ENCODE measurements at regions not wholly inside any gene's neighbourhood (a gene's known extent, or its start where the extent isn't known, plus 50 kb on each side); places are given as distances from the start of the nearest gene placed in this dataset.
"Not testable (repeated sequence)": the region's sequence is repeated elsewhere in the genome, so short reads cannot be mapped to it uniquely, and the experiment has no call there.

- no peak overlapping the region for H3K27ac ChIP-seq (ENCODE audit: insufficient read depth, low read length)
- H3K4me1 ChIP-seq (ENCODE audit: control insufficient read depth, extremely low read depth, insufficient read depth, low read length) = no peaks in the 10 kb centered on the region
- no peak overlapping the region for H3K4me2 ChIP-seq (ENCODE audit: extremely low read depth, insufficient read depth, low read length)
- H3K36me3 ChIP-seq (ENCODE audit: control insufficient read depth, insufficient read depth, low read length) = no peaks in the 10 kb centered on the region
- no peak overlapping the region for H2AFZ ChIP-seq (ENCODE audit: low read length)
- H3K9me3 ChIP-seq (ENCODE audit: control insufficient read depth, insufficient read depth, low read depth, low read length) = no peaks in the 10 kb centered on the region
- no peaks in the 10 kb centered on the region for H3K27me3 ChIP-seq (ENCODE audit: control insufficient read depth, insufficient read depth, low read length)
- H3K4me3 ChIP-seq (replicated peaks in 1 of 4; ENCODE audit: control extremely low read depth in 1 of 4, insufficient read depth in 1 of 4, low read depth in 3 of 4, low read length in 4 of 4) = no peak overlapping the region
- no peak overlapping the region for H3K9ac ChIP-seq (ENCODE audit: insufficient read depth, low read length)
- no peak for DNase-seq (ENCODE audit: low read depth in 2 of 2)
- TF ChIP-seq CTCF (conservative IDR thresholded peaks at IDR 0.05 in 1 of 2, IDR thresholded peaks at IDR 0.05 in 1 of 2; ENCODE audit: low read depth in 1 of 2, low read length in 2 of 2) = no peak
- no peak for TF ChIP-seq EZH2 (IDR thresholded peaks at IDR 0.05; ENCODE audit: low read length, missing control alignments)
- H3K79me2 ChIP-seq (ENCODE audit: control insufficient read depth, insufficient read depth, low read length) = no peaks in the 10 kb centered on the region
- H4K20me1 ChIP-seq (ENCODE audit: control insufficient read depth, extremely low read depth, insufficient read depth, low read length) = no peaks in the 10 kb centered on the region
Measured at GRCh38 chr6:91196729-91197128, 609.9 kb upstream of the MAP3K7 start.

DNA sequence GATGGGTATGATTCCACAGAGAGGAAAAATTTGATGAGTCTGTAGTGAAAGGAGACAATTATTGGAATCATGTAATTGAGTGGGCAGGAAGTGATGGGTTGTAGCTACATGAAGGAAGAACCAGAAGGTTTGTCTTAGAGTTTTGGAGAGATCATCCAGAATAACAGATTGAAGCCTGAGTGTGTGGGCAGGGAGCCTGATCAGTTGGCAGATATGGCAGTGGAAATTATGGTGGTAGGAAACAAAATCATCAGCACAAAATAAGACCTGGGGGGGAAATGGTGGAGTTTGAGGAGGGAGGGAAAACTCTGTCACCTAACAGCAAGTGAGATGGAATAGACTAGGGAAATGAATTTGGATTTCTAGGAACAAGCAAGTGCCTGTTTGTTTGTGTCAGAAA, 606.6 kb upstream of the MAP3K7 start:
- TF ChIP-seq EZH2 (IDR thresholded peaks at IDR 0.05; ENCODE audit: low read length, missing control alignments) (no peak), CTCF (conservative IDR thresholded peaks at IDR 0.05 in 1 of 2, IDR thresholded peaks at IDR 0.05 in 1 of 2; ENCODE audit: low read depth in 1 of 2, low read length in 2 of 2) (no peak)
- Histone ChIP-seq H4K20me1 (ENCODE audit: control insufficient read depth, extremely low read depth, insufficient read depth, low read length) (no peaks in the 10 kb centered on the region), H3K4me1 (ENCODE audit: control insufficient read depth, extremely low read depth, insufficient read depth, low read length) (no peaks in the 10 kb centered on the region), H2AFZ (ENCODE audit: low read length) (no peak overlapping the region), H3K27me3 (ENCODE audit: control insufficient read depth, insufficient read depth, low read length) (no peaks in the 10 kb centered on the region), H3K27ac (ENCODE audit: insufficient read depth, low read length) (no peak overlapping the region), H3K4me2 (ENCODE audit: extremely low read depth, insufficient read depth, low read length) (no peak overlapping the region), H3K36me3 (ENCODE audit: control insufficient read depth, insufficient read depth, low read length) (no peaks in the 10 kb centered on the region), H3K9me3 (ENCODE audit: control insufficient read depth, insufficient read depth, low read depth, low read length) (no peaks in the 10 kb centered on the region), H3K79me2 (ENCODE audit: control insufficient read depth, insufficient read depth, low read length) (no peaks in the 10 kb centered on the region), H3K9ac (ENCODE audit: insufficient read depth, low read length) (no peak overlapping the region), H3K4me3 (replicated peaks in 1 of 4; ENCODE audit: control extremely low read depth in 1 of 4, insufficient read depth in 1 of 4, low read depth in 3 of 4, low read length in 4 of 4) (no peak overlapping the region)
- DNase-seq (ENCODE audit: low read depth in 2 of 2) = no peak

DNA sequence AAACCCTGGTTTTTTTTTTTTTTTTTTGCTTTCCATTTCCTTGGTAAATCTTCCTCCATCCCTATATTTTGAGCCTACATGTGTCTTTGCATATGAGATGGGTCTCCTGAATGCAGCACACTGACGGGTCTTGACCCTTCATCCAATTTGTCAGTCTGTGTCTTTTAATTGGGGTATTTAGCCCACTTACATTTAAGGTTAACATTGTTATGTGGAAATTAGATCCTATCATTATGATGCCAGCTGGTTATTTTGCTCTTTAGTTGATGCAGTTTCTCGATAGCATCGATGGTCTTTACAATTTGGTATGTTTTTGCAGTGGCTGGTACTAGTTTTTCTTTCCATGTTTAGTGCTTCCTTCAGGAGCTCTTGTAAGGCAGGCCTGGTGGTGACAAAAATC, 603.2 kb upstream of the MAP3K7 start:
- not testable (repeated sequence) for H3K79me2 ChIP-seq (ENCODE audit: control insufficient read depth, insufficient read depth, low read length); H3K4me1 ChIP-seq (ENCODE audit: control insufficient read depth, extremely low read depth, insufficient read depth, low read length); H3K4me2 ChIP-seq (ENCODE audit: extremely low read depth, insufficient read depth, low read length); H2AFZ ChIP-seq (ENCODE audit: low read length); H4K20me1 ChIP-seq (ENCODE audit: control insufficient read depth, extremely low read depth, insufficient read depth, low read length); H3K27ac ChIP-seq (ENCODE audit: insufficient read depth, low read length); H3K27me3 ChIP-seq (ENCODE audit: control insufficient read depth, insufficient read depth, low read length); H3K4me3 ChIP-seq (replicated peaks in 1 of 4; ENCODE audit: control extremely low read depth in 1 of 4, insufficient read depth in 1 of 4, low read depth in 3 of 4, low read length in 4 of 4); H3K9me3 ChIP-seq (ENCODE audit: control insufficient read depth, insufficient read depth, low read depth, low read length); H3K9ac ChIP-seq (ENCODE audit: insufficient read depth, low read length); H3K36me3 ChIP-seq (ENCODE audit: control insufficient read depth, insufficient read depth, low read length); DNase-seq (ENCODE audit: low read depth in 2 of 2)

DNA sequence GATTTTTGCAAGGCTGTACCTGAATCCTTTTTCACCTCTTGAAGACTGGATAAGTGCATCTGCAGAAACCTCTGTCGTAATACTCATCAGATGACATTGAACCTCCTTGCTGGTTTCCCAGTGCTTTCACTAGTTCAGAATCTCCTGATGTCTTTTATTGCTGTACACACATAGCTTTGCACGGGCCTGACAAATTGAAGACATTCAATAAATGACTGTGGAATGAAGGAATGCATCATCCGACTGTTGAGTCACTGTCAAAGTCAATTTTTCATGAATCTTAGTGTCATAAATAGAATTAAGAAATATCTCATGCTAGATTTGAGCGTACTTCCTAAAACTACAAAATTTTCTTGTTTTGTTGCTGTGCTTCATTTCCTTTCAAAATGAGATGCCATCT, 598.2 kb upstream of the MAP3K7 start:
- Histone ChIP-seq H3K9ac (ENCODE audit: insufficient read depth, low read length) (no peak overlapping the region), H3K27me3 (ENCODE audit: control insufficient read depth, insufficient read depth, low read length) (no peaks in the 10 kb centered on the region), H3K4me2 (ENCODE audit: extremely low read depth, insufficient read depth, low read length) (no peak overlapping the region), H3K4me1 (ENCODE audit: control insufficient read depth, extremely low read depth, insufficient read depth, low read length) (no peaks in the 10 kb centered on the region), H3K36me3 (ENCODE audit: control insufficient read depth, insufficient read depth, low read length) (no peaks in the 10 kb centered on the region), H2AFZ (ENCODE audit: low read length) (no peak overlapping the region), H4K20me1 (ENCODE audit: control insufficient read depth, extremely low read depth, insufficient read depth, low read length) (no peaks in the 10 kb centered on the region), H3K79me2 (ENCODE audit: control insufficient read depth, insufficient read depth, low read length) (no peaks in the 10 kb centered on the region), H3K4me3 (replicated peaks in 1 of 4; ENCODE audit: control extremely low read depth in 1 of 4, insufficient read depth in 1 of 4, low read depth in 3 of 4, low read length in 4 of 4) (no peak overlapping the region), H3K27ac (ENCODE audit: insufficient read depth, low read length) (no peak overlapping the region), H3K9me3 (ENCODE audit: control insufficient read depth, insufficient read depth, low read depth, low read length) (no peaks in the 10 kb centered on the region)
- TF ChIP-seq EZH2 (IDR thresholded peaks at IDR 0.05; ENCODE audit: low read length, missing control alignments) (no peak), CTCF (conservative IDR thresholded peaks at IDR 0.05 in 1 of 2, IDR thresholded peaks at IDR 0.05 in 1 of 2; ENCODE audit: low read depth in 1 of 2, low read length in 2 of 2) (no peak)
- DNase-seq (ENCODE audit: low read depth in 2 of 2) = peak in 1 of 2 donors; percentile 5

Data from fibroblast of lung (primary cell).